Fibroblast of lung (primary cell): ENCODE measurements at regions not wholly inside any gene's neighbourhood (a gene's known extent, or its start where the extent isn't known, plus 50 kb on each side); places are given as distances from the start of the nearest gene placed in this dataset.

ENCODE experiments used
- DNase-seq, 2 donors: peaks; one replicate each; pipeline versions ENCODE4 v3.0.0 to v3.0.0-alpha.2; 2010; ENCODE audit warnings: low read depth in 2 of 2
- H2AFZ ChIP-seq: 2 replicates; pipeline ENCODE4 v1.5.1; 2012; ENCODE audit warnings: low read length, control low read depth, inconsistent platforms
- H3K27ac ChIP-seq: 2 replicates; pipeline ENCODE4 v1.5.1; 2011; ENCODE audit warnings: low read length, control low read depth; ENCODE audit not compliant: insufficient read depth
- H3K27me3 ChIP-seq: 2 replicates; pipeline ENCODE4 v1.5.1; 2011; ENCODE audit warnings: mild to moderate bottlenecking, low read length; ENCODE audit not compliant: control insufficient read depth, insufficient read depth
- H3K36me3 ChIP-seq: 2 replicates; pipeline ENCODE4 v1.5.1; 2011; ENCODE audit warnings: low read length; ENCODE audit not compliant: control insufficient read depth, insufficient read depth
- H3K4me1 ChIP-seq: 2 replicates; pipeline ENCODE4 v1.5.1; 2011; ENCODE audit warnings: low read length; ENCODE audit not compliant: control insufficient read depth, insufficient read depth; ENCODE audit errors: extremely low read depth
- H3K4me2 ChIP-seq: 2 replicates; pipeline ENCODE4 v1.5.1; 2011; ENCODE audit warnings: low read length, control low read depth; ENCODE audit not compliant: insufficient read depth; ENCODE audit errors: extremely low read depth
- H3K4me3 ChIP-seq, 4 experiments: fragments of 200-600 bp in 1 of 4; sonication (generic) in 1 of 4; replicated peaks in 1 of 4; 2 replicates each; pipeline ENCODE4 v1.5.1; 2011 to 2016; ENCODE audit warnings: low read length in 4 of 4, low read depth in 3 of 4, mild to moderate bottlenecking in 3 of 4, control low read depth in 2 of 4, inconsistent platforms in 1 of 4, mixed read lengths in 1 of 4; ENCODE audit not compliant: insufficient read depth in 1 of 4; ENCODE audit errors: control extremely low read depth in 1 of 4
- H3K79me2 ChIP-seq: 2 replicates; pipeline ENCODE4 v1.5.1; 2012; ENCODE audit warnings: mild to moderate bottlenecking, low read length, inconsistent platforms; ENCODE audit not compliant: control insufficient read depth, insufficient read depth
- H3K9ac ChIP-seq: 2 replicates; pipeline ENCODE4 v1.5.1; 2011; ENCODE audit warnings: mild to moderate bottlenecking, low read length, control low read depth; ENCODE audit not compliant: insufficient read depth
- H3K9me3 ChIP-seq: 2 replicates; pipeline ENCODE4 v1.5.1; 2012; ENCODE audit warnings: low read depth, low read length; ENCODE audit not compliant: control insufficient read depth, insufficient read depth
- H4K20me1 ChIP-seq: 2 replicates; pipeline ENCODE4 v1.5.1; 2011; ENCODE audit warnings: low read length; ENCODE audit not compliant: control insufficient read depth, insufficient read depth; ENCODE audit errors: extremely low read depth
- EZH2 ChIP-seq: IDR thresholded peaks from 2 replicates; pipeline ENCODE4 v1.5.1; 2012; ENCODE audit warnings: low read length, control low read depth, mild to moderate bottlenecking; ENCODE audit errors: missing control alignments
- TF ChIP-seq, protein P1 (sequence below), 2 donors: IDR thresholded peaks in 1 of 2; conservative IDR thresholded peaks in 1 of 2; 1 replicate in 1 of 2; 2 replicates in 1 of 2; pipeline ENCODE4 v1.5.1; 2011 to 2012; ENCODE audit warnings: low read length in 2 of 2, control low read depth in 1 of 2, inconsistent platforms in 1 of 2, low read depth in 1 of 2, mild to moderate bottlenecking in 1 of 2

GRCh38 chr10:31100115-31100601 lies 68.5 kb upstream of the ZNF438 start:
- Histone ChIP-seq H3K9me3 (no peaks in the 10 kb centered on the region), H3K36me3 (no peaks in the 10 kb centered on the region), H3K27ac (no peak overlapping the region), H3K9ac (no peak overlapping the region), H3K27me3 (no peaks in the 10 kb centered on the region), H4K20me1 (no peaks in the 10 kb centered on the region), H3K4me2 (no peak overlapping the region), H3K4me3 (no peak overlapping the region), H2AFZ (no peak overlapping the region), H3K79me2 (no peaks in the 10 kb centered on the region), H3K4me1 (peaks cover 7% of the 10 kb centered on the region)
- no peak for TF ChIP-seq EZH2
- TF ChIP-seq, protein P1, sequence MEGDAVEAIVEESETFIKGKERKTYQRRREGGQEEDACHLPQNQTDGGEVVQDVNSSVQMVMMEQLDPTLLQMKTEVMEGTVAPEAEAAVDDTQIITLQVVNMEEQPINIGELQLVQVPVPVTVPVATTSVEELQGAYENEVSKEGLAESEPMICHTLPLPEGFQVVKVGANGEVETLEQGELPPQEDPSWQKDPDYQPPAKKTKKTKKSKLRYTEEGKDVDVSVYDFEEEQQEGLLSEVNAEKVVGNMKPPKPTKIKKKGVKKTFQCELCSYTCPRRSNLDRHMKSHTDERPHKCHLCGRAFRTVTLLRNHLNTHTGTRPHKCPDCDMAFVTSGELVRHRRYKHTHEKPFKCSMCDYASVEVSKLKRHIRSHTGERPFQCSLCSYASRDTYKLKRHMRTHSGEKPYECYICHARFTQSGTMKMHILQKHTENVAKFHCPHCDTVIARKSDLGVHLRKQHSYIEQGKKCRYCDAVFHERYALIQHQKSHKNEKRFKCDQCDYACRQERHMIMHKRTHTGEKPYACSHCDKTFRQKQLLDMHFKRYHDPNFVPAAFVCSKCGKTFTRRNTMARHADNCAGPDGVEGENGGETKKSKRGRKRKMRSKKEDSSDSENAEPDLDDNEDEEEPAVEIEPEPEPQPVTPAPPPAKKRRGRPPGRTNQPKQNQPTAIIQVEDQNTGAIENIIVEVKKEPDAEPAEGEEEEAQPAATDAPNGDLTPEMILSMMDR (conservative IDR thresholded peaks at IDR 0.05 in 1 of 2, IDR thresholded peaks at IDR 0.05 in 1 of 2; ENCODE audit: low read depth in 1 of 2, low read length in 2 of 2), result no peak
- DNase-seq, result no peak

DNA sequence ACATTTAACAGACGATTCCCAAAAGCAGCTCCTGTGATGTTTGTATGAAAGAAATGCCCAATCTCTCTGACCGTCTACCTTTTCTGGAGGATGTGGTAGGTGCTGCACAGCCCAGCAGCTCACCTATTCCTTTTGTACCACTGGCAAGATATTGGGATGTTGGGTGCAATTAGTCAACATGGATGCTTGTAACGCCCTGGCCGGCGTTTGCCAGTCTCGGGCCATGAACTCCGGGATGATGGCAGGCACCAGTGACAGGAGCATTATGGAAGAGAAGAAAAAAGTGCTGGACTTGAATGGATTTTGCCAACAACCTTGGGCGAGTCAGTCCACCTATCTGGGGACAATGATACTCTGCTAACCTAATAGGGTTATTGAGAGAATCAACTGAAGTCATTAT lies 69.0 kb upstream of the ZNF438 start:
- Histone ChIP-seq H3K4me3 (no peak overlapping the region), H3K36me3 (no peaks in the 10 kb centered on the region), H3K9me3 (no peaks in the 10 kb centered on the region), H3K9ac (no peak overlapping the region), H3K79me2 (no peaks in the 10 kb centered on the region), H2AFZ (no peak overlapping the region), H3K4me1 (peaks cover 7% of the 10 kb centered on the region), H3K4me2 (no peak overlapping the region), H3K27me3 (no peaks in the 10 kb centered on the region), H3K27ac (no peak overlapping the region), H4K20me1 (no peaks in the 10 kb centered on the region)
- no peak for TF ChIP-seq EZH2
- TF ChIP-seq, protein P1 (conservative IDR thresholded peaks at IDR 0.05 in 1 of 2, IDR thresholded peaks at IDR 0.05 in 1 of 2; ENCODE audit: low read depth in 1 of 2, low read length in 2 of 2), result no peak
- DNase-seq, result no peak

GRCh38 chr10:31101123-31101522 lies 69.5 kb upstream of the ZNF438 start:
- Histone ChIP-seq H3K4me2 (peak overlapping the region; percentile 33), H4K20me1 (no peaks in the 10 kb centered on the region), H2AFZ (peak overlapping the region; percentile 54), H3K27ac (peak overlapping the region; percentile 51), H3K27me3 (no peaks in the 10 kb centered on the region), H3K4me3 (no peak overlapping the region), H3K9me3 (no peaks in the 10 kb centered on the region), H3K79me2 (no peaks in the 10 kb centered on the region), H3K4me1 (peaks cover 7% of the 10 kb centered on the region), H3K36me3 (no peaks in the 10 kb centered on the region), H3K9ac (no peak overlapping the region)
- TF ChIP-seq, protein P1 (conservative IDR thresholded peaks at IDR 0.05 in 1 of 2, IDR thresholded peaks at IDR 0.05 in 1 of 2; ENCODE audit: low read depth in 1 of 2, low read length in 2 of 2), result no peak
- TF ChIP-seq EZH2, result no peak
- peak; percentile 74 to 94 for DNase-seq
